Liver (tissue), 8 donors: ENCODE measurements at regions not wholly inside any gene's neighbourhood (a gene's known extent, or its start where the extent isn't known, plus 50 kb on each side); places are given as distances from the start of the nearest gene placed in this dataset.

Experiments used
- DNase-seq: peaks from one replicate; pipeline ENCODE4 v3.0.0-alpha.2; 2017; ENCODE audit warnings: low spot score
- H3K27ac ChIP-seq, 2 donors: one replicate each; pipeline ENCODE4 v1.7.0; 2013; ENCODE audit warnings: inconsistent platforms in 2 of 2, low read length in 2 of 2, control low read depth in 1 of 2, low read depth in 1 of 2, mild to moderate bottlenecking in 1 of 2
- H3K27me3 ChIP-seq, 4 donors: one replicate each; pipeline versions ENCODE4 v1.6.1 to v1.7.0; 2013; ENCODE audit warnings: low read length in 3 of 4, inconsistent platforms in 1 of 4, mild to moderate bottlenecking in 1 of 4, moderate library complexity in 1 of 4; ENCODE audit not compliant: control insufficient read depth in 4 of 4, insufficient read depth in 4 of 4
- H3K36me3 ChIP-seq, 4 donors: one replicate each; pipeline versions ENCODE4 v1.6.1 to v1.7.0; 2013; ENCODE audit warnings: low read length in 3 of 4, mild to moderate bottlenecking in 3 of 4, low read depth in 1 of 4, moderate library complexity in 1 of 4; ENCODE audit not compliant: control insufficient read depth in 4 of 4, insufficient read depth in 3 of 4
- H3K4me1 ChIP-seq, 4 donors: one replicate each; pipeline versions ENCODE4 v1.6.1 to v1.7.0; 2013; ENCODE audit warnings: low read length in 3 of 4, mild to moderate bottlenecking in 3 of 4, moderate library complexity in 1 of 4; ENCODE audit not compliant: control insufficient read depth in 4 of 4, insufficient read depth in 4 of 4
- H3K4me3 ChIP-seq, 3 donors: one replicate each; pipeline versions ENCODE4 v1.6.1 to v1.7.0; 2013; ENCODE audit warnings: low read length in 3 of 3, control low read depth in 1 of 3, low read depth in 1 of 3, mild to moderate bottlenecking in 1 of 3
- H3K9ac ChIP-seq, 2 donors: one replicate each; pipeline ENCODE4 v1.7.0; 2013; ENCODE audit warnings: low read length in 2 of 2, mild to moderate bottlenecking in 2 of 2, moderate library complexity in 2 of 2, control low read depth in 1 of 2, low read depth in 1 of 2
- H3K9me3 ChIP-seq, 4 donors: one replicate each; pipeline versions ENCODE4 v1.6.1 to v1.7.0; 2013; ENCODE audit warnings: low read length in 3 of 4; ENCODE audit not compliant: control insufficient read depth in 4 of 4
- EGR1 ChIP-seq, 2 donors: IDR thresholded peaks; 2 replicates each; pipeline ENCODE4 v1.6.1; 2016 to 2018; ENCODE audit warnings: antibody characterized with exemption in 2 of 2, low read depth in 2 of 2
- FOXA1 ChIP-seq: IDR thresholded peaks from 2 replicates; pipeline ENCODE4 v1.6.1; 2016; ENCODE audit warnings: antibody characterized with exemption
- FOXA2 ChIP-seq: IDR thresholded peaks from 2 replicates; pipeline ENCODE4 v1.6.1; 2016; ENCODE audit warnings: antibody characterized with exemption
- HNF4A ChIP-seq, 2 donors: conservative IDR thresholded peaks; 2 replicates each; pipeline ENCODE4 v1.6.1; 2016; ENCODE audit warnings: antibody characterized with exemption in 2 of 2, mild to moderate bottlenecking in 2 of 2
- HNF4G ChIP-seq: IDR thresholded peaks from 2 replicates; pipeline ENCODE4 v1.6.1; 2016; ENCODE audit warnings: antibody characterized with exemption
- JUND ChIP-seq, 2 donors: IDR thresholded peaks; 2 replicates each; pipeline ENCODE4 v1.6.1; 2016; ENCODE audit warnings: antibody characterized with exemption in 2 of 2
- NR2F2 ChIP-seq: IDR thresholded peaks from 2 replicates; pipeline ENCODE4 v1.6.1; 2016; ENCODE audit warnings: antibody characterized with exemption
- RAD21 ChIP-seq, 2 donors: IDR thresholded peaks; 2 replicates each; pipeline ENCODE4 v1.6.1; 2016; ENCODE audit warnings: antibody characterized with exemption in 2 of 2, mild to moderate bottlenecking in 2 of 2
- REST ChIP-seq: IDR thresholded peaks from 2 replicates; pipeline ENCODE4 v1.6.1; 2016; ENCODE audit warnings: antibody characterized with exemption, mild to moderate bottlenecking
- RXRA ChIP-seq, 2 donors: IDR thresholded peaks; 2 replicates each; pipeline ENCODE4 v1.6.1; 2017 to 2018; ENCODE audit warnings: antibody characterized with exemption in 2 of 2, mild to moderate bottlenecking in 1 of 2
- SP1 ChIP-seq: IDR thresholded peaks from 2 replicates; pipeline ENCODE4 v1.6.1; 2018; ENCODE audit warnings: antibody characterized with exemption, mild to moderate bottlenecking
- TAF1 ChIP-seq: conservative IDR thresholded peaks from 2 replicates; pipeline ENCODE4 v1.6.1; 2016; ENCODE audit warnings: antibody characterized with exemption, mild to moderate bottlenecking
- YY1 ChIP-seq: IDR thresholded peaks from 2 replicates; pipeline ENCODE4 v1.6.1; 2016; ENCODE audit warnings: antibody characterized with exemption, mild to moderate bottlenecking
- ZBTB33 ChIP-seq: IDR thresholded peaks from 2 replicates; pipeline ENCODE4 v1.6.1; 2016; ENCODE audit warnings: antibody characterized with exemption
- WGBS: extraction: QIAGEN DNeasy Blood & Tissue Kit; methylation state at CpG from one replicate; pipeline ENCODE4 v1.1.7; 2013; 5-methylcytosine and 5-hydroxymethylcytosine counted together
- TF ChIP-seq, protein P1 (sequence below): IDR thresholded peaks from 2 replicates; pipeline ENCODE4 v1.6.1; 2016; ENCODE audit warnings: antibody characterized with exemption
- TF ChIP-seq, protein P2 (sequence below): fragments of 150-350 bp; IDR thresholded peaks from 2 replicates; pipeline ENCODE4 v1.5.1; 2017; ENCODE audit warnings: improper control_type of control experiment, low read depth, low read length; ENCODE audit not compliant: missing input control
- donor health status: healthy.
- donor health status: healthy.
- donor health status: healthy.
- donor health status: healthy.
- donor health status: healthy.

DNA sequence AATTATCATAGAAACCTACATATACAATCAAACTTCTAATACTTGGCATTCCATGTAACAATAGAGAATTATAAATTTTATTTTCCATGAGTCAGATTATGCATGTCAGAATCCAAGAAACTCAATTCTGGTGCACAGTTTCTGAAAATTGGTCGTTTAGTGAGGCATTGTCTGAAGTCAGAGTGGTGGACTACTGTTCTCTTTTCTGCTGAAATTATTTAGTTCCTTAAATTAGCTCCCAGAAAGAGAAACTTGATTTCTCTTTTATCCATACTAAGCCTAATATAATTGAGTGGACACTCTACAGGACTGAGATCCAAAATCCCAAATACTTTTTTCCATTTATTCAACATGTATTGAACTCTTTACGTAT, 265.5 kb downstream of the ALDH8A1 start:
- WGBS = 59% methylated on average over 2 of the region's 2 CpGs
- H3K36me3 ChIP-seq = no peaks in the 10 kb centered on the region

GRCh38 chr6:134683783-134684422, 266.0 kb downstream of the ALDH8A1 start:
- no peak overlapping the region for H3K9ac ChIP-seq
- H3K27ac ChIP-seq = no peak overlapping the region
- no peaks in the 10 kb centered on the region for H3K4me1 ChIP-seq
- H3K27me3 ChIP-seq = no peaks in the 10 kb centered on the region
- no peaks in the 10 kb centered on the region for H3K9me3 ChIP-seq
- no peak for DNase-seq
- TF ChIP-seq TAF1 (no peak), NR2F2 (no peak), JUND (IDR thresholded peaks at IDR 0.05) (no peak)
- no peak overlapping the region for H3K4me3 ChIP-seq
- 75% methylated on average over 2 of the region's 2 CpGs for WGBS
- no peaks in the 10 kb centered on the region for H3K36me3 ChIP-seq

More for the DNA sequence above, 265.5 kb downstream of the ALDH8A1 start:
- Histone ChIP-seq H3K4me3 (no peak overlapping the region), H3K9ac (no peak overlapping the region), H3K9me3 (no peaks in the 10 kb centered on the region), H3K27me3 (no peaks in the 10 kb centered on the region), H3K27ac (no peak overlapping the region), H3K4me1 (no peaks in the 10 kb centered on the region)
- TF ChIP-seq NR2F2 (no peak), HNF4A (conservative IDR thresholded peaks at IDR 0.05) (no peak), FOXA2 (no peak)
- no peak for DNase-seq

GRCh38 chr6:134680433-134680832, 269.5 kb downstream of the ALDH8A1 start:
- TF ChIP-seq ZBTB33 = no peak
- TF ChIP-seq JUND (IDR thresholded peaks at IDR 0.05) = no peak
- TF ChIP-seq, protein P1, sequence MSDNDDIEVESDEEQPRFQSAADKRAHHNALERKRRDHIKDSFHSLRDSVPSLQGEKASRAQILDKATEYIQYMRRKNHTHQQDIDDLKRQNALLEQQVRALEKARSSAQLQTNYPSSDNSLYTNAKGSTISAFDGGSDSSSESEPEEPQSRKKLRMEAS = no peak
- no peak for TF ChIP-seq NR2F2
- no peak for TF ChIP-seq RXRA (IDR thresholded peaks at IDR 0.05)
- TF ChIP-seq RAD21 (IDR thresholded peaks at IDR 0.05) = no peak
- TF ChIP-seq REST = no peak
- TF ChIP-seq HNF4G = no peak
- TF ChIP-seq YY1 = no peak
- no peak for TF ChIP-seq FOXA2
- no peak for TF ChIP-seq FOXA1
- TF ChIP-seq, protein P2, sequence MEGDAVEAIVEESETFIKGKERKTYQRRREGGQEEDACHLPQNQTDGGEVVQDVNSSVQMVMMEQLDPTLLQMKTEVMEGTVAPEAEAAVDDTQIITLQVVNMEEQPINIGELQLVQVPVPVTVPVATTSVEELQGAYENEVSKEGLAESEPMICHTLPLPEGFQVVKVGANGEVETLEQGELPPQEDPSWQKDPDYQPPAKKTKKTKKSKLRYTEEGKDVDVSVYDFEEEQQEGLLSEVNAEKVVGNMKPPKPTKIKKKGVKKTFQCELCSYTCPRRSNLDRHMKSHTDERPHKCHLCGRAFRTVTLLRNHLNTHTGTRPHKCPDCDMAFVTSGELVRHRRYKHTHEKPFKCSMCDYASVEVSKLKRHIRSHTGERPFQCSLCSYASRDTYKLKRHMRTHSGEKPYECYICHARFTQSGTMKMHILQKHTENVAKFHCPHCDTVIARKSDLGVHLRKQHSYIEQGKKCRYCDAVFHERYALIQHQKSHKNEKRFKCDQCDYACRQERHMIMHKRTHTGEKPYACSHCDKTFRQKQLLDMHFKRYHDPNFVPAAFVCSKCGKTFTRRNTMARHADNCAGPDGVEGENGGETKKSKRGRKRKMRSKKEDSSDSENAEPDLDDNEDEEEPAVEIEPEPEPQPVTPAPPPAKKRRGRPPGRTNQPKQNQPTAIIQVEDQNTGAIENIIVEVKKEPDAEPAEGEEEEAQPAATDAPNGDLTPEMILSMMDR = no peak
- TF ChIP-seq HNF4A (conservative IDR thresholded peaks at IDR 0.05) = no peak
- no peak for TF ChIP-seq EGR1 (IDR thresholded peaks at IDR 0.05; ENCODE audit: low read depth in 2 of 2)
- TF ChIP-seq SP1 = no peak
- TF ChIP-seq TAF1 = no peak
- Histone ChIP-seq H3K9me3 (no peaks in the 10 kb centered on the region), H3K9ac (no peak overlapping the region), H3K4me3 (no peak overlapping the region), H3K27me3 (no peaks in the 10 kb centered on the region), H3K36me3 (no peaks in the 10 kb centered on the region), H3K27ac (no peak overlapping the region), H3K4me1 (no peaks in the 10 kb centered on the region)
- no peak for DNase-seq
- WGBS = 98% methylated on average over 1 of the region's 1 CpG
